Activated naive CD4-positive, alpha-beta T cell treated with anti-CD3 and anti-CD28 coated beads, Interleukin-2, amount 50 U/mL, for 72 hours (primary cell): ENCODE measurements at regions not wholly inside any gene's neighbourhood (a gene's known extent, or its start where the extent isn't known, plus 50 kb on each side); places are given as distances from the start of the nearest gene placed in this dataset.

ENCODE experiments used
- ATAC-seq, 2 donors: fragments of 150-1000 bp; cut with Tn5 transposase; 2 replicates each; pipeline ENCODE4 v1.10.0; 2021; ENCODE audit warnings: mild to moderate bottlenecking in 2 of 2, moderate library complexity in 2 of 2
- DNase-seq, 2 donors: peaks; one replicate each; pipeline ENCODE4 v3.0.0; 2021 to 2022; ENCODE audit warnings: low spot score in 2 of 2
- H3K27ac Mint-ChIP-seq, 2 donors: one replicate each; pipeline ENCODE4 v1.8.0; 2022; ENCODE audit warnings: mild to moderate bottlenecking in 2 of 2, mixed read lengths in 2 of 2
- H3K36me3 Mint-ChIP-seq, 2 donors: one replicate each; pipeline ENCODE4 v1.8.0; 2022; ENCODE audit warnings: mixed read lengths in 2 of 2
- H3K9me3 Mint-ChIP-seq, 2 donors: one replicate each; pipeline ENCODE4 v1.8.0; 2022; ENCODE audit warnings: mixed read lengths in 2 of 2

GRCh38 chr17:33664116-33664840 is 371.2 kb upstream of the ASIC2 start:
- ATAC-seq (no peak), DNase-seq (no peak)
- Mint-ChIP-seq H3K9me3 (no peaks in the 10 kb centered on the region), H3K36me3 (no peaks in the 10 kb centered on the region), H3K27ac (no peak overlapping the region)

- Mint-ChIP-seq H3K36me3 (no peaks in the 10 kb centered on the region), H3K27ac (no peak overlapping the region), H3K9me3 (no peaks in the 10 kb centered on the region)
- DNase-seq (peak in 1 of 2 donors; percentile 9), ATAC-seq (peak; percentile 73 to 94)
These were observed 374.0 kb upstream of the ASIC2 start for GRCh38 chr17:33667052-33667509.

- ATAC-seq (no peak), DNase-seq (no peak)
- Mint-ChIP-seq H3K27ac (no peak overlapping the region), H3K9me3 (no peaks in the 10 kb centered on the region), H3K36me3 (no peaks in the 10 kb centered on the region)
These were observed 374.6 kb upstream of the ASIC2 start for GRCh38 chr17:33667671-33668070.

- H3K9me3 Mint-ChIP-seq = no peaks in the 10 kb centered on the region
- H3K36me3 Mint-ChIP-seq = no peaks in the 10 kb centered on the region
- ATAC-seq (no peak), DNase-seq (no peak)
- no peak overlapping the region for H3K27ac Mint-ChIP-seq
These were observed 375.4 kb upstream of the ASIC2 start for GRCh38 chr17:33668516-33668915.

GRCh38 chr17:33671491-33671890 is 378.4 kb upstream of the ASIC2 start:
- ATAC-seq (no peak), DNase-seq (no peak)
- H3K27ac Mint-ChIP-seq = no peak overlapping the region
- H3K36me3 Mint-ChIP-seq = no peaks in the 10 kb centered on the region
- no peaks in the 10 kb centered on the region for H3K9me3 Mint-ChIP-seq

GRCh38 chr17:33674685-33675084 is 381.6 kb upstream of the ASIC2 start:
- Mint-ChIP-seq H3K27ac (no peak overlapping the region), H3K36me3 (no peaks in the 10 kb centered on the region), H3K9me3 (no peaks in the 10 kb centered on the region)
- peak; percentile 50 to 63 for ATAC-seq
- peak in 1 of 2 donors; percentile 47 for DNase-seq

- Mint-ChIP-seq H3K27ac (no peak overlapping the region), H3K9me3 (no peaks in the 10 kb centered on the region), H3K36me3 (no peaks in the 10 kb centered on the region)
- ATAC-seq = no peak
- DNase-seq = no peak
These were observed 383.3 kb upstream of the ASIC2 start for GRCh38 chr17:33676444-33676843.

GRCh38 chr17:33679595-33679994 is 386.5 kb upstream of the ASIC2 start:
- Mint-ChIP-seq H3K27ac (no peak overlapping the region), H3K9me3 (no peaks in the 10 kb centered on the region), H3K36me3 (no peaks in the 10 kb centered on the region)
- no peak for DNase-seq
- no peak for ATAC-seq

- no peaks in the 10 kb centered on the region for H3K9me3 Mint-ChIP-seq
- H3K27ac Mint-ChIP-seq = no peak overlapping the region
- DNase-seq (no peak), ATAC-seq (no peak)
- H3K36me3 Mint-ChIP-seq = no peaks in the 10 kb centered on the region
These were observed 387.4 kb upstream of the ASIC2 start for GRCh38 chr17:33680472-33680871.

- Mint-ChIP-seq H3K9me3 (no peaks in the 10 kb centered on the region), H3K36me3 (no peaks in the 10 kb centered on the region), H3K27ac (no peak overlapping the region)
- DNase-seq = no peak
- ATAC-seq = no peak
These were observed 389.5 kb upstream of the ASIC2 start for GRCh38 chr17:33682599-33682998.

GRCh38 chr17:33684735-33685134 is 391.6 kb upstream of the ASIC2 start:
- H3K36me3 Mint-ChIP-seq = no peaks in the 10 kb centered on the region
- no peaks in the 10 kb centered on the region for H3K9me3 Mint-ChIP-seq
- DNase-seq (no peak), ATAC-seq (no peak)
- H3K27ac Mint-ChIP-seq = no peak overlapping the region

GRCh38 chr17:33686171-33686570 is 393.1 kb upstream of the ASIC2 start:
- DNase-seq (peak in 1 of 2 donors; percentile 46), ATAC-seq (no peak)
- H3K27ac Mint-ChIP-seq = no peak overlapping the region
- no peaks in the 10 kb centered on the region for H3K9me3 Mint-ChIP-seq
- H3K36me3 Mint-ChIP-seq = no peaks in the 10 kb centered on the region

GRCh38 chr17:33687831-33688230 is 394.7 kb upstream of the ASIC2 start:
- no peaks in the 10 kb centered on the region for H3K36me3 Mint-ChIP-seq

GRCh38 chr17:33688771-33689170 is 395.7 kb upstream of the ASIC2 start:
- no peak overlapping the region for H3K27ac Mint-ChIP-seq
- no peaks in the 10 kb centered on the region for H3K9me3 Mint-ChIP-seq
- DNase-seq (no peak), ATAC-seq (no peak)
- no peaks in the 10 kb centered on the region for H3K36me3 Mint-ChIP-seq

More at GRCh38 chr17:33687831-33688230, 394.7 kb upstream of the ASIC2 start:
- ATAC-seq = no peak
- no peak for DNase-seq
- H3K27ac Mint-ChIP-seq = no peak overlapping the region
- no peaks in the 10 kb centered on the region for H3K9me3 Mint-ChIP-seq

GRCh38 chr17:33689725-33690124 is 396.6 kb upstream of the ASIC2 start:
- ATAC-seq = no peak
- Mint-ChIP-seq H3K9me3 (no peaks in the 10 kb centered on the region), H3K36me3 (no peaks in the 10 kb centered on the region), H3K27ac (no peak overlapping the region)
- no peak for DNase-seq

GRCh38 chr17:33695431-33695830 is 402.3 kb upstream of the ASIC2 start:
- Mint-ChIP-seq H3K9me3 (no peaks in the 10 kb centered on the region), H3K36me3 (no peaks in the 10 kb centered on the region), H3K27ac (no peak overlapping the region)
- ATAC-seq (no peak), DNase-seq (no peak)

GRCh38 chr17:33696102-33696501 is 403.0 kb upstream of the ASIC2 start:
- ATAC-seq (no peak), DNase-seq (no peak)
- no peaks in the 10 kb centered on the region for H3K36me3 Mint-ChIP-seq
- no peak overlapping the region for H3K27ac Mint-ChIP-seq
- no peaks in the 10 kb centered on the region for H3K9me3 Mint-ChIP-seq

- peak; percentile 81 to 93 for ATAC-seq
- DNase-seq = no peak
- Mint-ChIP-seq H3K36me3 (no peaks in the 10 kb centered on the region), H3K27ac (no peak overlapping the region), H3K9me3 (no peaks in the 10 kb centered on the region)
These were observed 404.5 kb upstream of the ASIC2 start for GRCh38 chr17:33697557-33697956.
